Nephron (organoid): ENCODE measurements at regions not wholly inside any gene's neighbourhood (a gene's known extent, or its start where the extent isn't known, plus 50 kb on each side); places are given as distances from the start of the nearest gene placed in this dataset.
"Not testable (repeated sequence)": the region's sequence is repeated elsewhere in the genome, so short reads cannot be mapped to it uniquely, and the experiment has no call there.

ENCODE experiments used
- H3K27ac Mint-ChIP-seq, 3 experiments: 2 replicates each; pipeline ENCODE4 v1.8.0; 2020; ENCODE audit warnings: mixed read lengths in 3 of 3, mild to moderate bottlenecking in 2 of 3, moderate library complexity in 1 of 3
- H3K27me3 Mint-ChIP-seq: 2 replicates; pipeline ENCODE4 v1.8.0; 2021; ENCODE audit warnings: low read depth, mild to moderate bottlenecking, moderate library complexity, mixed read lengths
- H3K36me3 Mint-ChIP-seq: 2 replicates; pipeline ENCODE4 v1.8.0; 2020; ENCODE audit warnings: low read depth, mixed read lengths
- H3K4me1 Mint-ChIP-seq: 2 replicates; pipeline ENCODE4 v1.8.0; 2020; ENCODE audit warnings: mixed read lengths
- H3K4me3 Mint-ChIP-seq, 3 experiments: 2 replicates each; pipeline ENCODE4 v1.8.0; 2020; ENCODE audit warnings: mild to moderate bottlenecking in 3 of 3, mixed read lengths in 3 of 3, moderate library complexity in 2 of 3
- H3K9me3 Mint-ChIP-seq: 2 replicates; pipeline ENCODE4 v1.8.0; 2020; ENCODE audit warnings: mixed read lengths
- TF ChIP-seq, protein P1 (sequence below), 3 experiments: fragments of 200-600 bp; sonication (generic); IDR thresholded peaks; one replicate each; pipeline ENCODE4 v1.5.0; 2021; ENCODE audit warnings: antibody characterized with exemption in 3 of 3; ENCODE audit not compliant: unreplicated experiment in 3 of 3

DNA sequence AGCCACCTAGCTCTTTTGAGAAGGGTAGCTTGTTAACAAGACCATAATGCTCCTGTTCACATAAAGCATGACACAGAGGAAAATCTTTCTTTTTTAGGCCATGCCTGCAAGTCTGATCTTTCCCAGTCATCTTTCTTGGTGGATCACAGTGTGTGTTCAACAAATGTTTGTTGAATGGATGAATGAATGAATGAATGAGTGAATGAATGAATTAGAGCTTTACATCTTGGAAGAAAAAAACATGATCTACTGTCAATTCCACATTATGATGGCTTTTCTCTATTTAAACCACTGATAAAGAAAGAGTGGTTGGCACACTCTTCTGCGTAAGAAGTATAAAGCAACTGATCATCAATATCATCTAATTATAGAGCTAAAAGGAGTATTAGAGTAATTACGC is 148.7 kb downstream of the CCDC71L start:
- no peak overlapping the region for H3K27ac Mint-ChIP-seq
- no peaks in the 10 kb centered on the region for H3K4me1 Mint-ChIP-seq
- no peaks in the 10 kb centered on the region for H3K9me3 Mint-ChIP-seq
- TF ChIP-seq, protein P1, sequence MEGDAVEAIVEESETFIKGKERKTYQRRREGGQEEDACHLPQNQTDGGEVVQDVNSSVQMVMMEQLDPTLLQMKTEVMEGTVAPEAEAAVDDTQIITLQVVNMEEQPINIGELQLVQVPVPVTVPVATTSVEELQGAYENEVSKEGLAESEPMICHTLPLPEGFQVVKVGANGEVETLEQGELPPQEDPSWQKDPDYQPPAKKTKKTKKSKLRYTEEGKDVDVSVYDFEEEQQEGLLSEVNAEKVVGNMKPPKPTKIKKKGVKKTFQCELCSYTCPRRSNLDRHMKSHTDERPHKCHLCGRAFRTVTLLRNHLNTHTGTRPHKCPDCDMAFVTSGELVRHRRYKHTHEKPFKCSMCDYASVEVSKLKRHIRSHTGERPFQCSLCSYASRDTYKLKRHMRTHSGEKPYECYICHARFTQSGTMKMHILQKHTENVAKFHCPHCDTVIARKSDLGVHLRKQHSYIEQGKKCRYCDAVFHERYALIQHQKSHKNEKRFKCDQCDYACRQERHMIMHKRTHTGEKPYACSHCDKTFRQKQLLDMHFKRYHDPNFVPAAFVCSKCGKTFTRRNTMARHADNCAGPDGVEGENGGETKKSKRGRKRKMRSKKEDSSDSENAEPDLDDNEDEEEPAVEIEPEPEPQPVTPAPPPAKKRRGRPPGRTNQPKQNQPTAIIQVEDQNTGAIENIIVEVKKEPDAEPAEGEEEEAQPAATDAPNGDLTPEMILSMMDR (IDR thresholded peaks at IDR 0.05; ENCODE audit: unreplicated experiment in 3 of 3), result no peak
- no peaks in the 10 kb centered on the region for H3K36me3 Mint-ChIP-seq
- H3K27me3 Mint-ChIP-seq, result peaks cover 3% of the 10 kb centered on the region
- H3K4me3 Mint-ChIP-seq, result no peak overlapping the region

DNA sequence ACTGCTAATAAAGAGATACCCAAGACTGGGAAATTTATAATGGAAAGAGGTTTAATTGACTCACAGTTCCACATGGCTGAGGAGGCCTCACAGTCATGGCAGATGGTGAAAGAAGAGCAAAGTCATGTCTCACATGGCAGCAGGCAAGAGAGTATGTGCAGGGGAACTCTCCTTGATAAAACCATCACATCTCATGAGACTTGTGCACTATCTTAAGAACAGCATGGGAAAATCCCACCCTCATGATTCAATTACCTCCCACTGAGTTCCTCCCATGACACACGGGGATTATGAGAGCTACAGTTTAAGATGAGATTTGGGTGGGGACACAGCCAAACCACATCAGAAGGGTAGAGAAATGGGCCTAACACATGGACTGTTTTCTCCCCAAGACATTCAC is 156.3 kb downstream of the CCDC71L start:
- no peak overlapping the region for H3K4me3 Mint-ChIP-seq
- no peak overlapping the region for H3K27ac Mint-ChIP-seq
- H3K4me1 Mint-ChIP-seq, result no peaks in the 10 kb centered on the region
- H3K27me3 Mint-ChIP-seq, result no peaks in the 10 kb centered on the region
- H3K9me3 Mint-ChIP-seq, result no peaks in the 10 kb centered on the region
- TF ChIP-seq, protein P1 (IDR thresholded peaks at IDR 0.05; ENCODE audit: unreplicated experiment in 3 of 3), result no peak
- H3K36me3 Mint-ChIP-seq, result no peaks in the 10 kb centered on the region

DNA sequence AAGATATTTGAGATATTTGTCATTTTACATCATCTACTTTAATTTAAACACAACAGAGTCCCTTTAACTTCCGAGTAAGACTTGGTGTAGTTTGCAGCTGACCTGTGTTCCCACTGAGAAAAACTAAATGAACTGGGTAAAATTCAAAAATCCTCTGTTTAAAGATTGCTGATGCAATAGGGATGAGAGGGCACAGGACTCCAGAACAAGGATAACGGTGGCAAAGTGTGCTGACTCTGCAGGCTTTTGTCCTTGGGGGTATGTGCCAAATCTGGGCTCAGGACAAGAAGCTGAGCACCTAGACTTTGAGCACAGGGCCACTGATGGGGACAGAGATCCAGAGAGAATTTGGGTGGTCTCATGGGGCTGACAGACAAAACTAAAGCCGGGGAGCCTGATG is 156.8 kb downstream of the CCDC71L start:
- H3K27me3 Mint-ChIP-seq, result no peaks in the 10 kb centered on the region
- H3K36me3 Mint-ChIP-seq, result no peaks in the 10 kb centered on the region
- TF ChIP-seq, protein P1 (IDR thresholded peaks at IDR 0.05; ENCODE audit: unreplicated experiment in 3 of 3), result no peak
- no peak overlapping the region for H3K27ac Mint-ChIP-seq
- no peaks in the 10 kb centered on the region for H3K9me3 Mint-ChIP-seq
- no peak overlapping the region for H3K4me3 Mint-ChIP-seq
- H3K4me1 Mint-ChIP-seq, result no peaks in the 10 kb centered on the region

DNA sequence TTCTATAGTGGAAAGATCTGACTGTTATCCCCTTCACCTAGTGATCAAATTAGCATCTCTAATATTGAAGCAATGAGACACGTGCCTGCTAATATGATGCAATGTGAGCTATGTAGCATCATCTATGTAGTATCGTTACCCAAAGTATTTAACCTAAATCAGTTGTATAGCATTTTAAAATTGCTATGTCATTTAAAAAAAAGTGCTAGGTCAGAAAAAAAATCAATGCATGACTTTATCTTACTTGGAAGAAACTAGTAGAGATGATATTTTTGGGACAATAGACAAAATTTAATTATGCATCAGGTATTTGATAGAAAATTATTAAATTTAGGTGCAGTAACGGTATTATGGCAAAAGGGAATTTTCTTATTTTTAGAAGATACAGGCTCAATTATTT is 157.3 kb downstream of the CCDC71L start:
- Mint-ChIP-seq H3K4me1 (no peaks in the 10 kb centered on the region), H3K27me3 (no peaks in the 10 kb centered on the region), H3K36me3 (no peaks in the 10 kb centered on the region), H3K27ac (no peak overlapping the region), H3K4me3 (no peak overlapping the region), H3K9me3 (no peaks in the 10 kb centered on the region)
- TF ChIP-seq, protein P1 (IDR thresholded peaks at IDR 0.05; ENCODE audit: unreplicated experiment in 3 of 3), result no peak

DNA sequence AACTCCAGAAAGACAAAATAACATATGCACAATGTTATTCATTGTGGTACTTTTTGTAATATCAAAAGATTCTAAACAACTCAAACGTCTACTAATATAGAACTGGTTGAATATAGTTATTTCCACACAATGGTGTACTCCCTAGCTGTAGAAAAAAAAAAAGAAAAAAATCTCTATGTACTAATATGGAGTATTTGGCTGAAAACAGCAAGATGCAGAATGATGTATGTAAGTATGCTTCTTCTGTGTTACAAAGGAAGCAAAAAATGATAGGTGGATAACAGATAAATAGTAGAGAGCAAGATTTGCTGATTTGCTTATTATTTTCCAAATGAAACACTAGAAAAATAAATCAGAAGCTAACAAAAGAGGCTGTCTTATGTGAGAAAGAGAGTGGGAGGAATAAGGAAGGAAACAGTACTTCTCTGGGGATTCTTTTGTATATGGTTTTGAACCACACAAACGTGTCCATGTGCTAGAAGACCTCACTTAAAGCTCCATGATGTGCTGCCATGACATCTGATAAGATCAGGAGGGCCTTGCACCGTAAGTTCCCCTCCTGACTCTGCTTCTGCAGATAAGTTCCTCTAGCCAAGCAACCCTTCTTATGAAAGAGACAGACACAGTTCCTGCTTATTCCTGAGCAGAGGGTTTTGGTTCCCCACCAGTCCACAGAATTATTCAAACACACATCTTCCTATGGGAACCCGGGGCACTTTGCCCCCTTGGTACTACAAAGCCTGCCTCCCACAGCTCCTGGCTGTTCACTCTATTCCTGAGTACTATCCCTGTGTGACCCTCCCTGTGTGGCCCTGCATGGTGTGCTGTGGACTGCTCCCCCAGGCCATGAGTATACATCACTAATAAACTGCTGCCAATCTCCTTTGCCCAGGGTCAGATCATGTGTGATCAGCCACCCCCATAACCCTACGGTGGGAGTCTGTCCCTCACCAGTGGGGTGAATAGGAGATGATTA is 159.1 kb downstream of the CCDC71L start:
- Mint-ChIP-seq H3K4me3 (no peak overlapping the region), H3K36me3 (no peaks in the 10 kb centered on the region), H3K27me3 (no peaks in the 10 kb centered on the region), H3K9me3 (no peaks in the 10 kb centered on the region), H3K4me1 (no peaks in the 10 kb centered on the region), H3K27ac (no peak overlapping the region)
- TF ChIP-seq, protein P1 (IDR thresholded peaks at IDR 0.05; ENCODE audit: unreplicated experiment in 3 of 3), result no peak

DNA sequence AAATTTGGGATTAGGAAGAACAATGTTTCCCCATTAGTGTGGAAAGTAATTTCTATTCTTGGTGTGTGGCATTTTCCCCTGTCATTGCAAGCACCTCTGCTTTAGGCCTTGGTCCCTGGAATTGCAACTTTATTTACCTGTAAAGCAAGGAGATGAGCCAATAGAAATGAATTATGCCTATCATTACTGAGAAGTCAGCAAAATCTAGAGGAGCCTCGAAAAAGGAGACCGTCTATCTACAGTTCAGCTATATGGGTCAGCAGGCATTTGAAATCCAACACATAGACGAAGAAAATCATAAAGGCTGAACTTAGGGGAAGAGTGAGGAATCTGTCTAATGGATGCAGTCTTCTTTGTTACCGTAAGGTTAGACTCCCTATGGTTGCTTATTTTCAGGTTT is 161.1 kb downstream of the CCDC71L start:
- Mint-ChIP-seq H3K36me3 (no peaks in the 10 kb centered on the region), H3K27ac (no peak overlapping the region), H3K4me1 (no peaks in the 10 kb centered on the region), H3K27me3 (no peaks in the 10 kb centered on the region), H3K4me3 (no peak overlapping the region), H3K9me3 (peaks cover under 1% of the 10 kb centered on the region)
- TF ChIP-seq, protein P1 (IDR thresholded peaks at IDR 0.05; ENCODE audit: unreplicated experiment in 3 of 3), result no peak

DNA sequence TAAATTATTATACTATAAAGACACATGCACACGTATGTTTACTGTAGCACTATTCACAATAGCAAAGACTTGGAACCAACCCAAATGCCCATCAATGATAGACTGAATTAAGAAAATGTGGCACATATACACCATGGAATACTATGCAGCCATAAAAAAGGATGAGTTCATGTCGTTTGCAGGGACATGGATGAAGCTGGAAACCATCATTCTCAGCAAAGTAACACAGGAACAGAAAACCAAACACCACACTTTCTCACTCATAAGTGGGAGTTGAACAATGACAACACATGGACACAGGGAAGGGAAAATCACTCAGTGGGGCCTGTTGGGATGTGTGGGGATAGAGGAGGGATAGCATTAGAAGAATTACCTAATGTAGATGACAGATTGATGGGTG is 163.0 kb downstream of the CCDC71L start:
- H3K27ac Mint-ChIP-seq, H3K36me3 Mint-ChIP-seq, H3K27me3 Mint-ChIP-seq: not testable (repeated sequence)

More for the DNA sequence above, 163.0 kb downstream of the CCDC71L start:
- peaks cover 10% of the 10 kb centered on the region for H3K9me3 Mint-ChIP-seq
- H3K4me3 Mint-ChIP-seq, H3K4me1 Mint-ChIP-seq: not testable (repeated sequence)
